ENCODE measurements at regions not wholly inside any gene's neighbourhood (a gene's known extent, or its start where the extent isn't known, plus 50 kb on each side); places are given as distances from the start of the nearest gene placed in this dataset.

- intact Hi-C loops (cut with DNase I; ENCODE audit: low total_unique reads): no loop called here
- Histone ChIP-seq H3K9me3 (no peaks in the 10 kb centered on the region), H3K36me3 (no peaks in the 10 kb centered on the region), H3K4me3 (no peak overlapping the region), H3K27me3 (no peaks in the 10 kb centered on the region), H3K4me1 (no peaks in the 10 kb centered on the region), H3K27ac (no peak overlapping the region)
- no peak for DNase-seq
- TF ChIP-seq CTCF (IDR thresholded peaks at IDR 0.05): no peak
These were observed 120.0 kb downstream of the S1PR1 start for GRCh38 chr1:101356604-101357443.

GRCh38 chr1:101357444-101357986, 120.7 kb downstream of the S1PR1 start:
- intact Hi-C loops (cut with DNase I; ENCODE audit: low total_unique reads): no loop called here
- DNase-seq: peak in 1 of 2 donors; percentile 55
- H3K27ac ChIP-seq: no peak overlapping the region

GRCh38 chr1:101360506-101360905, 123.7 kb downstream of the S1PR1 start:
- no peaks in the 10 kb centered on the region for H3K27me3 ChIP-seq
- H3K27ac ChIP-seq: no peak overlapping the region
- H3K4me1 ChIP-seq: peaks cover 0 to 7% (median 0%) of the 10 kb centered on the region in 4 donors
- no peak for DNase-seq
- no peak overlapping the region for H3K4me3 ChIP-seq
- no peaks in the 10 kb centered on the region for H3K36me3 ChIP-seq
- H3K9me3 ChIP-seq: no peaks in the 10 kb centered on the region
- TF ChIP-seq CTCF (IDR thresholded peaks at IDR 0.05): no peak
- intact Hi-C loops (cut with DNase I; ENCODE audit: low total_unique reads): no loop called here

More at GRCh38 chr1:101357444-101357986, 120.7 kb downstream of the S1PR1 start:
- Histone ChIP-seq H3K4me3 (no peak overlapping the region), H3K9me3 (no peaks in the 10 kb centered on the region), H3K4me1 (no peaks in the 10 kb centered on the region), H3K36me3 (no peaks in the 10 kb centered on the region), H3K27me3 (no peaks in the 10 kb centered on the region)
- TF ChIP-seq CTCF (IDR thresholded peaks at IDR 0.05): peak; percentile 54 to 70

GRCh38 chr1:101363891-101364318, 127.1 kb downstream of the S1PR1 start:
- Histone ChIP-seq H3K27me3 (no peaks in the 10 kb centered on the region), H3K36me3 (no peaks in the 10 kb centered on the region), H3K27ac (no peak overlapping the region), H3K9me3 (no peaks in the 10 kb centered on the region), H3K4me1 (peaks cover 0 to 9% (median 0%) of the 10 kb centered on the region in 4 donors), H3K4me3 (no peak overlapping the region)
- DNase-seq: no peak
- TF ChIP-seq CTCF (IDR thresholded peaks at IDR 0.05): no peak
- intact Hi-C loops (cut with DNase I; ENCODE audit: low total_unique reads): no loop called here

- no peak for TF ChIP-seq CTCF (IDR thresholded peaks at IDR 0.05)
- Histone ChIP-seq H3K36me3 (no peaks in the 10 kb centered on the region), H3K27ac (no peak overlapping the region), H3K9me3 (no peaks in the 10 kb centered on the region), H3K4me1 (peaks cover 0 to 9% (median 0%) of the 10 kb centered on the region in 4 donors), H3K4me3 (no peak overlapping the region), H3K27me3 (no peaks in the 10 kb centered on the region)
- no peak for DNase-seq
- intact Hi-C loops (cut with DNase I; ENCODE audit: low total_unique reads): no loop called here
These were observed 127.7 kb downstream of the S1PR1 start for GRCh38 chr1:101364370-101365120.

Measured in tibial artery (tissue), 4 donors.